HG03025 (cell line): ENCODE measurements at regions not wholly inside any gene's neighbourhood (a gene's known extent, or its start where the extent isn't known, plus 50 kb on each side); places are given as distances from the start of the nearest gene placed in this dataset.

Experiments
- ATAC-seq: cut with Tn5 transposase; IDR thresholded peaks from one replicate; pipeline ENCODE4 v1.9.1; 2021; ENCODE audit warnings: mild to moderate bottlenecking, moderate library complexity; ENCODE audit not compliant: unreplicated experiment, low FRiP score

DNA sequence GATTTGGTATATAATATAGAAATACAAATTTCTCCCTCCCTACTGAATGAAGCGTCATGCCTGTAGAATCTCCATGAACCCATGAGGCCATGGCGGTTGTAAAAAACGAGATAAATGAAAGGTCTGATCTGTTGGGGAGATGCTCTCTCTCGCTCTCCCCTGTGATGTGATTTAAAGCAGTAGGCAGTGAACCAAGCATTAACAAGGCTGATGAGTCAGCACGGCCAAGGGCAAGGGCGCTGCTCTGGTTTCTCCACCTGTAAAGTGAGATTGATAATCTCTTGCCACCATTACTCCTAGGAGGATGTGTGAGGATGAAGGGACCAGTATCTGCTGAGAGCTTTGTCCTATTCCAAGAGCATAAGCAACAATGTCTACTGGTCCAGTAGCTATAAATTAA is 553.3 kb downstream of the CMPK2 start:
- ATAC-seq: no peak

DNA sequence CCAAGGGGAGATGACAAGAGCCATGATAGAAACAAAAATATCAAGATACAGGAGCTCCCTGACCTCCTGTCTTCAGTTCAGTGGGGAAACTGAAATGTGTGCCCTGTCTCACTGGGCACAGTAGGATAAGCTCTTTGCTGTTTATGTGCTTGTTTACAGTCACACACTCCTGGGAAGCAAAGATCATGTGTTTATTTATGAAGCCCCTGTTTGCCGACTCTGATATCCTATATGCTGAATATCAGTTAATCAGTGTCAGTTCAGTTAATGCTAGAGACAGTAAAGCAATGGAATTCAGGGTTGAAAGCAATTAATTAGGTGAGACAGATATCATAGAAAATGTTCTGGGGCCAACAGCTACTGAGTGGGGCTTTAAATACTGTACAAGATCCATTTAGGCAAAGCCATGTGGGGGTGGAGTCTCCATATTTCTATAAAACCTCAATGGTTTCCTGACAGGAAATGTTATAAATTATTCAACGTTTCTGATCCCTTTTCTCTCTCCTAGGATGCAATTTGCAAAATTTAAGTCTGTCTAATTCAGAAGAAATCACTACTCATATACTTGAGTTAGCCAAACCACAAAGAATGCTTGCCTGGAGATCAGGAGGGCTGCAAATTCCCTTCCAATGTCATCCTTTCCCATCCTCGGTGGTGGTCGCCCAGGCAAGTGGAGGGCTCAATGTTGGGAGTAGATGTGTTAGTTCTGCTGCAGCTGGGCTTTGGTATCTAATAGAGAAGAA is 551.3 kb downstream of the CMPK2 start:
- no peak for ATAC-seq

GRCh38 chr2:6325616-6326015 is 540.1 kb downstream of the CMPK2 start:
- no peak for ATAC-seq

DNA sequence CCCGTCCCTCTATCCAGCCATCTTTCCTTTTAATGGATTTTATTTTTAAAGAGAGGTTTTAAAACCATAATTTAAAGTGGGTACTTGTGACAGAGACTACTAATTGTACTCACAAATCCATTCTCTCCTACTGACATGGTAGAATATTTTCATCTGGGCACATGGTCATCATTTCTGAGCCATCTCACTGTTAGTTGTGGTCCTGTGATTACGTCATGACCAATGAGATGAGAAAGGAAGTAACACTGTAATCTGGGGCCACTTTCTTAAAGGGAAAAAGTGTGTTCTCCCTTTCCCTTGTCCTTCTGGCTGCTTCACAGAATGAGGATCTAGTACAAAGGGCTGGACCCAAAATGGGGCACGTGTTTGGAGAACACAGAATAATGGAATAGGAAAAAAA is 538.7 kb downstream of the CMPK2 start:
- ATAC-seq: no peak

DNA sequence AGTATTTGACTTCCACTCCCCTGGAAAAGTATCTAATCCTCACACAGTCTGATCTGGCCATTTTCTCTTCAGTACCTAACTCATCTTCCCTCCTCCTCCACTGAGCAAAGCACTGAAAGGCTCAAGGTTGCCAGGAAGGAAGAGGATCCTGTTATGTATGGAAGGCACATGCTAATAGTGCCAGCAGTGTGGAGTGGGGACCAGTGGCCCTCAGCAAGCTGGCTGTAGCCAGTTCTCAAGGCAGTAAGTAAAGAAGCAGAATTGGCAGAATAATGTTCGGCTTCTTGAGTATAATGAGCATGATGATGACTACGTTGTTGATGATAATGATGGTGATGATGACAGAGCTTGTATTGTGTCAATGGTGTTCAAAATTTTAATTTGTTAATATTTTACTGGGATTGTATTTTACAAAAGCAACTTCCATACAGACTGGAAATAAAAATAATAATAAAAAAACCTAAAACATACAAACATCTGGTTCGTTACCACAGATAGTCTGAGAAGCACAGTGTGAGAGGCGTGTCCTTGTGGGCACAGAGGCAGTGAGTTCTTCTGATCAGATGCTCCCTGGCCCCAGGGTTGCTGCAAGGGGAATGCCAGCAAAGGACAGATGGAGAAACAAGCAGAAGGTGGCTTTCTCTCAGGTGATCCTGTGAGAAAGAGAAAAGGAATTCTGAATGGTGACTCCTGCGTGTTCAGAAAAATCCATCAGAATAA is 528.8 kb downstream of the CMPK2 start:
- no peak for ATAC-seq

- no peak for ATAC-seq
Measured at GRCh38 chr2:6337472-6337820, 528.3 kb downstream of the CMPK2 start.

DNA sequence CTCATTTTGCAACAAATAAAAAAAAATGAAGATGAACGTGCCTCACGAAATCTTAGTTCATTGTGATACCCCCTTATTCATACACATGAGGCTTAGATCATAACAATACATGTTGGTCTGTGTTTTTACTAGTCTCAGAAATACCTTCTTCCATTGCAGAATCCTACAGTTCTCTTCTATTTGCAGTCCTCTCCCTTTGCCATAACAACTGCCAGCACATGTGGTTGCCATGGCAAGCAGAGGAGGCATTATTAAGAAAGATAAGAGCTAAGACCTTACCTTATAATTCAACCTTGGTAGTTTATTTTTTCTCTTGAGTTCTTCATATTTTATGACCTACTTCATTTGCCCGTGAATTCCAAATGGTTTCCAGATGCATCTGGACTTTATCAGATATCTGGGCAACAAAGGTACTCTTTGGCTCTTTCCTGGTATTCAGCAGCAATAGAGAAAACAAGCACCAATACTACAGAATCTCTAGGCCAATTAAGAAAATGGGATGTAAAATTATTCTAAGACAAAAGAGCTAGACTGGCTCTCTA is 524.0 kb downstream of the CMPK2 start:
- no peak for ATAC-seq

GRCh38 chr2:6342273-6342920 is 523.3 kb downstream of the CMPK2 start:
- peak; percentile 34 for ATAC-seq

GRCh38 chr2:6343076-6343475 is 522.6 kb downstream of the CMPK2 start:
- no peak for ATAC-seq

DNA sequence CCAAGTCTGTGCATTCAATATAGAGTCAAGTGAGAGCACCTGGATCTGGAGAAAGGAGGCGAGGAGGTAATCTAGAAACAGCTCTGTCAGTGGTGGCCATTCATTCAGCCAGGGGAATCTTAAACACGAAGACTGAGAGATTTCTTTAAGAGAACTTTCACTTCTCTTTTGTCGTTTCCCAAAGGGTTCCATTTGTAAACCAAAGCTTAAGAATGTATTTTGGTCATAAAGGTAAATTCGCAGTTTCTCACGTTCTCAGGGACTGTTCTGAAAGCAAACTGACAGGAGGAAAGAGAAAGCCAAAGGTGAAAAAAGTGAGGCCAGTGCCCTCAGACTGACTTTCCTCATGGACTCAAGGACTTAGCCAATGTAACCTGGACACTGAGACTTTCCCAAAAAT is 513.5 kb downstream of the CMPK2 start:
- ATAC-seq: peak; percentile 80

DNA sequence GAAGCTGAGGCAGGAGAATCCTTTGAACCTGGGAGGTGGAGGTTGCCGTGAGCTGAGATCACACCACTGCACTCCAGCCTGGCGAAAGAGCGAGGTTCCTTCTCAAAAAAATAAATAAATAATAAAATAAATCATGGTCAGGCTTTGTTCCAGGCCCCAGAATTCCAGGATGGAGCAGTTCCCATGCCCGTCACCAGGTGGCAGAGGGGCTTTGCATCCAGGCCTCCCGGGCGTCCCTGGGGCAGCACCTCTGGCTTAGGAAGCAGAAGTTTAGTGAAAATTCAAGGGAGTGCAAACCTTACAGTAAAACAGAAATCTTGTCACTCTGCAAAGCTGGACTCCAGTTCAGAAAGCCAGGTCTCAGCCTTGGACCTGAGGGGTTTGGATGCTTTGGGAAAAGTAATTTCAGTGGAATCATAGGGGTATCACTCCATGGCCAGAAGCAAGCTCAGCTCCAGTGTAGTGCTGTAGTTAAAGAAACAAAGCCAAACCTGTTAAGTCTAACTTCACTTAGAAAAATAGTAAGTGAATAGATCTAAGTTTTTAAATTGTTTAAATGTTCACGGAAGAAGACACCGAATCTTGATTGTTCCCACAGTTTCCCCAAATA is 512.7 kb downstream of the CMPK2 start:
- ATAC-seq: no peak

DNA sequence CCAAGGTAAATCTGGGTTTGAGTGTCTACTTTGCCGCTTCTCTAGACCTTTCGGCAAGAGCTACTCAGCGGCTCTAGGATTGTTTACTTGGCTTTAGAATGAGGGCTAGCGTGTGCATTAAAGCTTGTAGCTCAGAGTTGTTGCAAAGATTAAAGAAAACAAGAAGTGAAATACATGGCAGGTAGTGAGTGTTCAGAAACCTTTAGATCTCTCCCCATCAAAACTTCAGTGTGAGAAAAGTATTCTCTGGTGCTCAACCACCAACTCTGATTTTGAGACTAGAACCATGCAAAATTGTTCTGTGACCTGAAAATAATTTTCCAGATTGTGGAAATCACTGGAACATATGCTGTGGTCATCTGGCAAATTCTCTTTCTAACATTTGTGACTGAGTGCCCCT is 512.0 kb downstream of the CMPK2 start:
- ATAC-seq: peak; percentile 66

DNA sequence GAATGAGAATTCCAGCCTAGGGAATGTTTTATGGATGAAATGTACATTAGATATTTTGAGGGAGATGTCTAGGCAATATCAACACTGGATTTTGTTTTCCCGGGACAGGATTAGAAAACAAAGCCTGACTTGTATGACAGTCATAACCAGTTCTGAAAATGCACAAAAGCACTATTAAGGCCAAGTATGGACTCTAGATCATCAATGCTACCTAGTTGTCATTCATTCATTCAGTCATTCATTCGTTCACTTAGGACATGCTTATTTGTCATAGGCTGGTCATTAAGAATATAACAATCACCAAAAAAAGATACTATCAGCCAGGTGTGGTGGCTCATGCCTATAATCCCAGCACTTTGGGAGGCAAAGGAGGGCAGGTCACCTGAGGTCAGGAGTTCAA is 511.2 kb downstream of the CMPK2 start:
- no peak for ATAC-seq

DNA sequence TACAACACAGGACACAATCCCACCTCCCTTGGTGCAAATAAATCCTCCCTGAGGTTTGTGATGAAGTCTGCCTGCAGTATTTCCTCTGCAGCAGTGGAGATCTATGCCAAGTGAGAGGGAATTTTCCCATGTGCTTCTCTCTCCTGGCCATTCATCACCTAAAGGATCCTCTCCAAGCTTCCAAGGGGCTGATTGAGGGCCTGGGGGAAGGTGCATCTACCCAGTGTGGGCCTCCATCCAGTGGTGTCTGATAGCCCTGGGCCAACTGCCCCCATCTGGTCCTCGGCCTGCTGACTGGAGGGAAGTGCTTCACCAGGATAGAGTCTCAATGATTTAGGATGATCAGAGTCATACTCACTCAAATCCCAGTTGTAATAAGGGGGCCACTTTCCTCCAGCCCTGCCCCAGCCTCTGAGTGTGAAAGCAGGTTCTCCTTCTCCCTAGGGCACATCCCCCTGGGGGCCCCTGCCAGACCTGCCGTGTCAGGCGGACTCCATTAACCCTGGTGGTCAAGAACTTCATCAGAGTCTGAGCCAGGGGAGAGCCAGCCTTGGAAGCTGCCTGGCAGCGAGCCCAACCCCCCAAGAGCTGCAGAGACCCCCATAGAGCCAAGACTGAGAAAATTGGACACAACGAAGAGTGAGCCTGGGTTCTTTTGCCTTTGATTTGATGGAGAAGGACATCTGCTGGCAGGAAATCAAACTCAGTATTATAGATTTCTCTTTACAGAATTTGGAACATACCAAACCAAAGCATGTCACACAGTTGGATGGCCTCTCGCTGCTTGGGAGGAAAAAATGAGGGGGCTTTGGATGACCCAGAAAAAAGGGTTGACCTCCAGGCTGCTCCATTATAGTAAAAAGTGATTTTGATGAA is 509.6 kb downstream of the CMPK2 start:
- no peak for ATAC-seq

DNA sequence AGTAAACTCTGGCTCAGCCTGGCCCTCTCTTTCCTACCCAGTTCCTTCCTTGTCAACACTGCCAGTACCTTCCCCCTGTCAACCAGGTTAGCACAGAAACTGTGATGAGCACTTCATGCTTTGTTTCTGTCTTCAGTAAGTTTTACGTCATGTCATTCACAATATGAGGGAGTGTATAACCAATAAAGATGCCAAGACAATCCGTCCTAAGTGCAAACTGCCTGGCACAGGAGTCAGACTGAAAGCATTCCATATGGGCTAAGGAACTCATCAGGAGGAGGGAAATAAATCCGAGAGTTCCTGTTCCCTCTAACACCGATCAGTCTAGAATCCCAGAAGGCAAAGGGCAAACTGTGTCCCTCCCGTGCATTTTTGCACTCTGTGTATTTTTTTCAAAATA is 507.2 kb downstream of the CMPK2 start:
- ATAC-seq: no peak

DNA sequence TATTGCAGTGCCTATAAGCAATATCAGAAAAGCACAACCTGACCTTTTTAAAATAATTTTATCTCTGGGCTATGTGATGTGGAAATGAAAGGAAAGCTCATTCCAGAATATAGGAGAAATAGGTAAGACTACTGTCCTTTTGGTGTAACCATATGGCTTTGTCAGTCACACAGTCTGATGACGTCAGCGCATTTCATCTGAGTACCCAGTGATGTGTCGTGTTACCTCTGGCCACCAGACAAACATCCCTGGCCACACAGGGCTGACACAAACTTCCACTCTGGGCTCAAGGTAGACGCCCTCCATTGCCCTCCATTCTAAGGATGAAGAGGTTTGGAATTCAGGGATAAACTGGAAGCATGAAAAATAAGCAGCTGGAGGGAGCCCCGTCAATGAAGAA is 506.7 kb downstream of the CMPK2 start:
- ATAC-seq: no peak

DNA sequence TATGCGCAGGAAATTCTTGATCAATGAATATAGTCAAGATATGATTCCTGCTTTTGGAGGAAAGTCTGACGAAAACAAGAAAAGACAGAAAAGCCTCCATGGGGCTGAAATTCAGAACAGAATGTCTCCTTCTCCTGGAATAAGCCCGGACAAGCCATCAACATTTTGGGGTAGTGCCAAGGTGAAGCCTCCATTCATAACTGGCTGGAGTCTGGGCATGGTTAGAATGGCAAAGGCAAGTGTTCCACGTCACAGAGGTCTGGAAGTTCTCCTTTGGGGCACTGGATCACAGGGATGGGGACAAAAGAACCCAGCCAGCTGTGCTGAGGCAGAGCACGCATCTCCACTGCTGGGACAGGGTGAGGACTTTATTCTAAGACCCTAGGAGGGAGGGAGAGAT is 505.7 kb downstream of the CMPK2 start:
- ATAC-seq: no peak

- ATAC-seq: no peak
Measured at GRCh38 chr2:6362671-6363450, 502.8 kb downstream of the CMPK2 start.

DNA sequence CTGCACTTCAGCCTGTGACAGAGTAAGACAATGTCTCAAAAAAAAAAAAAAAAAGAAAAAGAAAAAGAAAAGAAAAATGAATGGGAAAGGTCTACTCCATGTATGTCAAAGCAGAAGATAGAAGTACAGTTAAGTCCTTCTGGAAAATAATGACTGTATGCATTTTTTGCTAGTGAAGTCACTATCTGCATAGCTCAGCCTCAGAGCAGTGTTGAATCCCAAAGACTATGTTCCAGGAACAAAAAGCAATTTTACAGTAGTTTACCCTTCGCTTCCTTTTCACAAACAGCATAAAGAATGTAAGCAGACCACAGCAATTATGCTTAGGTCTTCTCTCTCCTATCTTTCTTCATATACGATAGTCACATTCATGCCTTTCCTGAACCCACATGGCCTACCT is 497.4 kb downstream of the CMPK2 start:
- no peak for ATAC-seq
